Trophoblast cell (in vitro differentiated cells and primary cell): ENCODE measurements at regions not wholly inside any gene's neighbourhood (a gene's known extent, or its start where the extent isn't known, plus 50 kb on each side); places are given as distances from the start of the nearest gene placed in this dataset.

ENCODE experiments used
- DNase-seq, 2 donors: peaks; one replicate each; pipeline ENCODE4 v3.0.0-alpha.2; 2016
- H2AFZ ChIP-seq: 2 replicates; pipeline ENCODE4 v1.6.1; 2013; ENCODE audit warnings: low read length, moderate library complexity, mild to moderate bottlenecking; ENCODE audit not compliant: insufficient read depth, poor library complexity
- H2AK5ac ChIP-seq: 2 replicates; pipeline ENCODE4 v1.6.1; 2013; ENCODE audit warnings: mild to moderate bottlenecking, low read length
- H2BK120ac ChIP-seq: 2 replicates; pipeline ENCODE4 v1.6.1; 2013; ENCODE audit warnings: low read length, mild to moderate bottlenecking, moderate library complexity; ENCODE audit not compliant: insufficient read depth, poor library complexity
- H2BK12ac ChIP-seq: 2 replicates; pipeline ENCODE4 v1.6.1; 2013; ENCODE audit warnings: mild to moderate bottlenecking, low read length, moderate library complexity
- H2BK5ac ChIP-seq: 2 replicates; pipeline ENCODE4 v1.6.1; 2013; ENCODE audit warnings: low read length, low read depth, moderate library complexity, mild to moderate bottlenecking; ENCODE audit not compliant: poor library complexity
- H3K14ac ChIP-seq: 2 replicates; pipeline ENCODE4 v1.6.1; 2013; ENCODE audit warnings: mild to moderate bottlenecking, low read length
- H3K18ac ChIP-seq: 2 replicates; pipeline ENCODE4 v1.6.1; 2013; ENCODE audit warnings: mild to moderate bottlenecking, low read length
- H3K23ac ChIP-seq: 2 replicates; pipeline ENCODE4 v1.6.1; 2013; ENCODE audit warnings: low read length
- H3K27ac ChIP-seq: 2 replicates; pipeline ENCODE4 v1.5.1; 2013; ENCODE audit warnings: low read depth, mild to moderate bottlenecking, inconsistent platforms, low read length, moderate library complexity
- H3K27me3 ChIP-seq: 2 replicates; pipeline ENCODE4 v1.6.1; 2013; ENCODE audit warnings: inconsistent platforms, mild to moderate bottlenecking, low read length, moderate library complexity; ENCODE audit not compliant: insufficient read depth
- H3K36me3 ChIP-seq, 2 experiments: 1 replicate in 1 of 2; 2 replicates in 1 of 2; pipeline ENCODE4 v1.6.1; 2013; ENCODE audit warnings: low read length in 2 of 2, mild to moderate bottlenecking in 2 of 2, moderate library complexity in 1 of 2; ENCODE audit not compliant: insufficient read depth in 2 of 2, control insufficient read depth in 1 of 2
- H3K4ac ChIP-seq: 2 replicates; pipeline ENCODE4 v1.6.1; 2013; ENCODE audit warnings: low read depth, mild to moderate bottlenecking, low read length, moderate library complexity
- H3K4me1 ChIP-seq, 2 experiments: 1 replicate in 1 of 2; 2 replicates in 1 of 2; pipeline ENCODE4 v1.6.1; 2013; ENCODE audit warnings: low read length in 2 of 2, mild to moderate bottlenecking in 2 of 2, moderate library complexity in 1 of 2; ENCODE audit not compliant: insufficient read depth in 2 of 2, control insufficient read depth in 1 of 2
- H3K4me2 ChIP-seq: 2 replicates; pipeline ENCODE4 v1.6.1; 2013; ENCODE audit warnings: inconsistent platforms, mild to moderate bottlenecking, low read length, moderate library complexity
- H3K4me3 ChIP-seq: 2 replicates; pipeline ENCODE4 v1.5.1; 2013; ENCODE audit warnings: mild to moderate bottlenecking, low read depth, low read length, inconsistent platforms
- H3K79me1 ChIP-seq: one replicate; pipeline ENCODE4 v1.6.1; 2013; ENCODE audit warnings: low read length
- H3K79me2 ChIP-seq: 2 replicates; pipeline ENCODE4 v1.6.1; 2013; ENCODE audit warnings: low read length, mild to moderate bottlenecking; ENCODE audit not compliant: control insufficient read depth, insufficient read depth, poor library complexity
- H3K9ac ChIP-seq: 2 replicates; pipeline ENCODE4 v1.6.1; 2013; ENCODE audit warnings: mild to moderate bottlenecking, low read length
- H3K9me3 ChIP-seq: 2 replicates; pipeline ENCODE4 v1.6.1; 2013; ENCODE audit warnings: low read depth, mild to moderate bottlenecking, control low read depth, inconsistent platforms, low read length; ENCODE audit not compliant: insufficient read depth
- H4K12ac ChIP-seq: 2 replicates; pipeline ENCODE4 v1.6.1; 2013; ENCODE audit warnings: low read depth, mild to moderate bottlenecking, low read length, moderate library complexity
- H4K8ac ChIP-seq: 2 replicates; pipeline ENCODE4 v1.6.1; 2013; ENCODE audit warnings: low read depth, mild to moderate bottlenecking, low read length, moderate library complexity
- H4K91ac ChIP-seq: one replicate; pipeline ENCODE4 v1.6.1; 2013; ENCODE audit warnings: low read depth, mild to moderate bottlenecking, low read length, moderate library complexity
- WGBS: extraction: QIAGEN DNeasy Blood & Tissue Kit; methylation state at CpG from one replicate; pipeline ENCODE4 v1.1.7; 2013; ENCODE audit warnings: missing lambda C conversion rate; ENCODE audit not compliant: insufficient read length, insufficient coverage; ENCODE audit errors: extremely low coverage; 5-methylcytosine and 5-hydroxymethylcytosine counted together

DNA sequence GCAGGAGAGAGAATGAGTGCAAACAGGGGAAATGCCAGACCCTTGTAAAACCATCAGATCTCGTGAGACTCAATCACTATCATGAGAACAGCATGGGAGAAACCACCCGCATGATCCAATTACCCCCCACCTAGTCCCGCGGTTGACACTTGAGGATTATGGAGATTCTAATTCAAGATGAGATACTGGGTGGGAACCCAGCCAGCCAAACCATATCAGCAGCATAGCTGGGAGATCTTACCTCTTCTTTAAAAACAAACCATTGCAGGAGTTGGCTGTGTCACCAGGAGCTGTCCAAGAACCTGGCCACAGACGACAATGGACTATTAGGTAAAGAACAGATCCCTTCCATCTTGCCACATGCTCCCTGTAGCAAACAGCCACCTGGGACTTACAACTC lies 422.7 kb downstream of the MATN1 start:
- Histone ChIP-seq H3K18ac (no peak overlapping the region), H3K4ac (no peak overlapping the region), H3K14ac (no peak overlapping the region), H3K79me2 (no peaks in the 10 kb centered on the region), H2BK120ac (no peak overlapping the region), H4K8ac (no peak overlapping the region), H3K4me1 (no peaks in the 10 kb centered on the region), H2AK5ac (no peak overlapping the region), H3K79me1 (no peaks in the 10 kb centered on the region), H3K36me3 (no peaks in the 10 kb centered on the region), H3K4me2 (no peak overlapping the region), H3K4me3 (no peak overlapping the region), H2BK5ac (no peak overlapping the region), H2AFZ (no peak overlapping the region), H2BK12ac (no peak overlapping the region), H3K23ac (no peak overlapping the region), H3K9ac (no peak overlapping the region), H3K27ac (no peak overlapping the region), H3K9me3 (peaks cover 7% of the 10 kb centered on the region), H4K91ac (no peak overlapping the region), H4K12ac (no peak overlapping the region), H3K27me3 (no peaks in the 10 kb centered on the region)
- DNase-seq = no peak
- no CpG with 5 or more reads among the region's 5 CpGs for WGBS

DNA sequence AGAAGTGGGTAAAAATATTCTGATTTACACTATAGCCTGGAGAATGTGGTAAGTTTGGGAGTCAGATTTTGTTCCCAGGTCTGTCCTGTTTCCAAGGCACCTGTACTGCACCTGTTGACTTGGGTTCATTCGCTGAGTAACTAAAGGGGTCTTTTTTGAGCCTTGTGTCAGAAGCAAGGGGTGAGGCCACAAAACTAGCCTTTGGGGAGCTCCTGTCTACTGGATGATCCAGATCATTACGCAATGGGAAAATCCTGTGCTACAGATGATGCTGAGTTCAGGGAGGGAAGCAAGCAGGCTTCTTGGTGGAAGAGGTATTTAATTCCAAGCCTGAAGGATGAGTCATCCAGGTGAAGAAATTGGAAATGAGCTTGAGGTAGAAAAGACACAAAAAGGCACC lies 424.0 kb downstream of the MATN1 start:
- no CpG with 5 or more reads among the region's 2 CpGs for WGBS
- Histone ChIP-seq H3K79me2 (no peaks in the 10 kb centered on the region), H4K91ac (no peak overlapping the region), H2BK120ac (no peak overlapping the region), H3K14ac (no peak overlapping the region), H3K9me3 (peaks cover 4% of the 10 kb centered on the region), H3K27ac (no peak overlapping the region), H2AK5ac (no peak overlapping the region), H2BK5ac (no peak overlapping the region), H2BK12ac (no peak overlapping the region), H3K4me3 (no peak overlapping the region), H3K36me3 (no peaks in the 10 kb centered on the region), H3K4me1 (no peaks in the 10 kb centered on the region), H3K4ac (no peak overlapping the region), H3K4me2 (no peak overlapping the region), H3K9ac (no peak overlapping the region), H3K79me1 (no peaks in the 10 kb centered on the region), H4K12ac (no peak overlapping the region), H3K27me3 (no peaks in the 10 kb centered on the region), H3K18ac (no peak overlapping the region), H2AFZ (no peak overlapping the region), H3K23ac (no peak overlapping the region), H4K8ac (no peak overlapping the region)
- DNase-seq = peak in 1 of 2 donors; percentile 4

DNA sequence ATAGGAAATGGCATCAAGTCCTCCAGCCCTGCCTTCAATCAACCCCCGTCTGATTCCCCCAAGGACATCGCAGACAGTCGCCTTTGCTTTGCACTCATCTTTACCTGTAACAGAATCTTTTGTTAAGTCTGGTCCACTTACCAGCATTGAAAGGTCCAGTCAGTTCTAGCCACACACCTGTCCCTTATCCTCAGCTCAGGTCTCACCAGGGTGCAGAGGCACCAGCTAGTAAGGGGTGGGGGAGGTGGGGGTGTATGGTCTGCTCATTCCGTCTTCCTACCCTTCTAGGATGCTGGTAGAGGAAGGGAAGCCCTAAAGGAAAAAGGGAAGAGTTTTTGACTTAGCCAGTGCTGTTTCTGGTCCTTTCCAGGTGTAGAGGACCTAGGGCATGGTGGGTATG lies 427.7 kb downstream of the MATN1 start:
- Histone ChIP-seq H3K79me1 (no peaks in the 10 kb centered on the region), H3K18ac (no peak overlapping the region), H3K79me2 (no peaks in the 10 kb centered on the region), H3K4me1 (no peaks in the 10 kb centered on the region), H3K9ac (no peak overlapping the region), H4K8ac (no peak overlapping the region), H3K14ac (no peak overlapping the region), H3K36me3 (no peaks in the 10 kb centered on the region), H3K4me2 (no peak overlapping the region), H4K91ac (no peak overlapping the region), H2AK5ac (no peak overlapping the region), H2BK120ac (no peak overlapping the region), H3K9me3 (peaks cover 4% of the 10 kb centered on the region), H3K27ac (no peak overlapping the region), H3K4ac (no peak overlapping the region), H2BK12ac (no peak overlapping the region), H3K23ac (no peak overlapping the region), H2BK5ac (no peak overlapping the region), H3K27me3 (no peaks in the 10 kb centered on the region), H2AFZ (no peak overlapping the region), H3K4me3 (no peak overlapping the region), H4K12ac (no peak overlapping the region)
- WGBS = no CpG with 5 or more reads among the region's 4 CpGs
- no peak for DNase-seq

DNA sequence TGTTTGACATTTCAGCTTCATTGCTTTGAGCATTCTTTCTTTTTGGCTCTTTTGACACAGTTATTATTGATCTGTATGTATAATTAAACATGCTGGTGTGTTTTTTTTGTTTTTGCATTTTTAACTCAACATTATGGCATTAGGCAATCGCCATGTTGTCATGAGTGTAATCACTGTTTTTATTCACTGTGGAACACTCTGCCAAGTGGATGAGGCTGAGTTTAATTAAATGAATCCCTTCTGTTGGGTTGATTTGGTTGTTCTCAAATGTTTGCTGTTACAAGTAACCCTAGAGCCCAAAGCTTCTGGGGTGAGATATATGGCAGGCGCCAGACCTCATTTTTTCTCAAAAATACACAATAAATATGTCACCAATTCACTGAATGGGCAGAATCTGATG lies 428.1 kb downstream of the MATN1 start:
- Histone ChIP-seq H3K4me3 (no peak overlapping the region), H3K9me3 (peaks cover 4% of the 10 kb centered on the region), H4K91ac (no peak overlapping the region), H3K23ac (no peak overlapping the region), H3K18ac (no peak overlapping the region), H4K12ac (no peak overlapping the region), H2BK12ac (no peak overlapping the region), H2BK5ac (no peak overlapping the region), H2AK5ac (no peak overlapping the region), H3K4me2 (no peak overlapping the region), H3K14ac (no peak overlapping the region), H3K27ac (no peak overlapping the region), H4K8ac (no peak overlapping the region), H3K4ac (no peak overlapping the region), H2BK120ac (no peak overlapping the region), H3K4me1 (no peaks in the 10 kb centered on the region), H3K9ac (no peak overlapping the region), H3K36me3 (no peaks in the 10 kb centered on the region), H2AFZ (no peak overlapping the region), H3K27me3 (no peaks in the 10 kb centered on the region), H3K79me1 (no peaks in the 10 kb centered on the region), H3K79me2 (no peaks in the 10 kb centered on the region)
- DNase-seq = no peak
- no CpG with 5 or more reads among the region's 2 CpGs for WGBS
